UCSD-AML1 (cell line): ENCODE measurements at regions not wholly inside any gene's neighbourhood (a gene's known extent, or its start where the extent isn't known, plus 50 kb on each side); places are given as distances from the start of the nearest gene placed in this dataset.

Source experiments
- DNase-seq: peaks from one replicate; lab custom pipeline; 2025; ENCODE audit not compliant: unreplicated experiment; lab: John Stamatoyannopoulos, UW

DNA sequence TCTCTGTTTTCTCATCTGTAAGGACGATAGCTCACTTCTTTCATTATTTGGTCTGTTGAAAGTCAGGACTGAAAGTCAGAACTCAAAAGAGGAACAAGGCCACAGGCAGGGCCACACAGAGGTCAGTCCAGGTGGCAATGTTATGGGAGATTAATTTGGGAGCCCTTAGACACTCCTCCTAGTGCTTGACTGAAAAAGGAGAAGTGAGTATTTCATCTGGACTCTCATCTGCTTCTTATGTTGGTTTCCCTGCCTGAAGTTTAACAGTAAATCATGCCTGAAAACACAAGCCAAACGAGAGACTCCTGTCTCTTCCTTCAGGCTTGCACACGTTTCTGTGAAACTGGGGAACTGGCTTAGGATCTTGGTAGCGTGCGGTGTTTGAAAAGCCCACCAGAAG is 248.5 kb downstream of the BUB3 start:
- DNase-seq = no peak

DNA sequence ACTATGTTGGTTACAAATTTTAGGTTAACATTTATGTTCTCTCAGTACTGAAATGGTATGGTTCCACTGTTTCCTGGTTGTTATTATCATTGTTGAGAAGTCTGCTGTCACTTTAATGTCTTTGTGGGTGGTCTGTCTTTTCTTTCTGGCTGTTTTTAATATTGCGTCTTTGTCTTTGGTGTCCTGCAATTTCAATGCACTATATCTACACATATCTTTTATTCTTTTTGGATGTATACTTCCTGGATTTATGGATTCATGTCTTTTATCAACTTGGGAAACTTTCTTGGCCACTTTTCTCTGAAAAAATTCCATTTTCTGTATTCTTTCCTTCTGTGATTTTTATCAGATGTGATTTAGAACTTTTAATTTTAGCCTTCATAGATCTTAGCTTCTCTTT is 250.2 kb downstream of the BUB3 start:
- no peak for DNase-seq

DNA sequence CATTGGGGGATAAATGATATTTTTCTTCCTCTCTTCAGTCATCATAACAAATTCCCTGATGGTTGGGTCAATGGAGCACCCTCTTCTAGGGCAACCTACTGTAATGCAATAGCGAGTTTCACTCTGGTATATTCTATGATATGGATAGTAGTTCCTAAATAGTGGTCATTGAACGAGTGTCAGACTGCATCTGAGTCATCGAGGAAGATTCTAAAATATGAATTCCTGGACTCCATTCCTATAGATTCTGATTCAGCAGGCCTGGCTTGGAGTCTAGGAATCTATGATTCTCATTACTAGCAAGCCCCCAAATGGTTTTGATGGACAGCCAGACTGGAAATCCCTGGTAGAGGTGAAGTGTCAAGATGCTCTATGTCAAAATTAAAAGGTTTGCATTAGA is 254.5 kb downstream of the BUB3 start:
- DNase-seq = no peak

DNA sequence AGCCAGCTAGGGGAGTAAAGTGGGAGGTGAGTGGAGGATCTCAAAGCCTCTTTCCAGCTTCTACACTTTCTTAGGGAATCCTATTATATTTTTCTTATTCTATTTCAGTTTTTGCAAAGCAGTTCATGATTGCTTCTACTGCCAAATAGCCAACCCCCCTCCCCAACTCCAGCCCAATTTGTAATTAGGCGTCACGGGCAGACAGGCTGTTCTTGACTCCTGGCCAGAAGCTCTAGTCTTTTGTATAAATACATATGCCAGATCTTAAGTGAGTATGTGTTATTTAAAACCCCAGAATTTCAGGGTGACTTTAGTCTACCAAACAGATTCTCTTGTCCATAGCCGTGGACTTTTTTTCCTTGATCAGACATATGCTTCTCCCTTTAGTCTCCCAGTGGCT is 255.2 kb downstream of the BUB3 start:
- DNase-seq = no peak

DNA sequence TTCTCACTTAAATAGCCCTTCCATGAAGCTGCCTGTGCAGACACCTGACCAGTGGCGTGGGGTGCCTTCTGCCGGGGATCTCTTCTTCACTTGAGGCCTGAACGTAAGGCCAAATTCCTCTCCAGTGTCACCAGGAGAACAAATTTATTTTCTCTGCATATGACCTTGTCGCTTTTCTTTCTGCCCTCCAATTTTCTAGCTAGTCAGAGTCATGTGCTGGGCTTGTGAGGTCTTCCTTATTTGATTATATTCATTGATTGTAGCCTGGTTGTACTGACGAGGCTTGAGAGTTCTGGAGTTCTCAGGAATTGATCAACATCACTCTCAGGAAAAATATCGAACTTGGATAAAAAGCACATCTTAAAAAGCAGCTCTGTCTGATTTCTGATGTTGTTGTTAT is 255.7 kb downstream of the BUB3 start:
- no peak for DNase-seq

DNA sequence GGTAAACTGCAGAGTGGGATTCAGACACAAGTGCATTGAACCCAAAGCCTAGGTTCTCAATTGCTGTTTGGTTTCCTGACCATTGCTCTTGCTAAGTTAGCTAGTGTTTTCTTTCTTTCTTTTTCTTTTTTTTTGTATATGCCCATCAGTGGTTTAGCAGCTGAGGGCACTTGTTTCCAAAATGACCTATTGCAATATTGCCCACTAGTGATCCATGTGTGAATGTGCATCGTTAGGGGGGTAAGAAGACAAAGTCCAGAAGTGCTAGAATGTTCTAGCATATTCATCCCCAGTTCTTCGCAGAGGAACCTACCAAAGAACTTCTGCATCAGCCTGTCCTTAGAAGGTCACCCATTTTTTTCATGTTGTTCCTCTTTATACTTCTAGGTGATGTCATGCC is 252.8 kb upstream of the GPR26 start:
- DNase-seq = no peak

DNA sequence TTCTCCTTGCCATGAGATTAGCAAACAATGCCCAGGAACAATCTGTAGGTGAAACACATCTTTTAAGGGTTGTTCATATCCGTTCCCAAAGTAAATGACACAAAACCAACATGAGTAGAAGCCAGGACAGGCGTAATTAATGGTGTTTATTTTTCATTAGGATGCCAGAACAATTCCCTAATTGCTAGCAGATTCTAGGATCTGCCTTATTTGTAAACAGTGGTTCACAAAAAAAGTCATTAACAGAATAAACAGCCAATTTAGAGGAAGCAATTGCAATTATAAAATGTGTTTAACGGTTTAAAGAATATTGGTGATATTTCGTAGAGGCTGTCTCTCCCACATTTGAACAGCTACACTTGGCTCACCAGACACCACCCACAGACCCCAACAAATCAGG is 250.6 kb upstream of the GPR26 start:
- DNase-seq = no peak

DNA sequence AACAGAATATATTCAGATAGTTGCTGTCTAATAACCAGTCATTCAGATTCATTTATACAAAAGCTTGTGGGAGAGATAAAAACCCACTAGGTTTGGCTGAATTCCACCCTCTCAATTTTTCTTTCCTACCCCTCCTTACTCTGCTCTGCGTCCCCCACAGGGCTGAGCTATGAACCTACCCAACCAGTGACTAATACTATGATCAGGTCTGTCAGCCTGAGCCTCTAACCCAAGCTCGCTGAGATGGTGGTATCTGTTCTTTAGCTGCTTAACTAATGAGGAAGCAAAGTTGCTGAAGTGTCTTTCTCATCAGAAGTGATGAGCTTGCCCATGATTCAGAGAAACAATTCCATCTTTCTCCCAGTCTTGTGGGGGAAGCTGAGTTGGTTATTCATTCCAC is 248.7 kb upstream of the GPR26 start:
- DNase-seq = no peak

DNA sequence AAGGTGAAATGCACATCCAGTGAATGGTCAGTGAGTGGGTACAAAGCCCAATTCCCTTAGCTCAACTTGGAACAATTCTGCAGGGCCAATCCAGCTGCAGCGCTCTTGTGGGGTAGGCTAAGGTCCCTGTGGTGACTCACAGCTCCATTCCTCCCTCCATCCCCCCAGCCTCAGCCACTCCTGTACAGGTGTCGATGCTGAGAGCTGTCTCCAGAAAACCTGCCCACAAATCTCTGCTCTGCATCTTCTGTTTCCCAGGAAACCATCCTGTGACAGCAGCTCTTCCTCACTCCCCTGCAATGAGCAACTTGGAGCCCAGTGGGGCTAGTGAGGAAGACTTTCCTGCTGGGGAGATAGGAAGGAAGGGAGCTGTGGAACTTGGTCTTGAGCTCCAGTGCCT is 244.7 kb upstream of the GPR26 start:
- no peak for DNase-seq

DNA sequence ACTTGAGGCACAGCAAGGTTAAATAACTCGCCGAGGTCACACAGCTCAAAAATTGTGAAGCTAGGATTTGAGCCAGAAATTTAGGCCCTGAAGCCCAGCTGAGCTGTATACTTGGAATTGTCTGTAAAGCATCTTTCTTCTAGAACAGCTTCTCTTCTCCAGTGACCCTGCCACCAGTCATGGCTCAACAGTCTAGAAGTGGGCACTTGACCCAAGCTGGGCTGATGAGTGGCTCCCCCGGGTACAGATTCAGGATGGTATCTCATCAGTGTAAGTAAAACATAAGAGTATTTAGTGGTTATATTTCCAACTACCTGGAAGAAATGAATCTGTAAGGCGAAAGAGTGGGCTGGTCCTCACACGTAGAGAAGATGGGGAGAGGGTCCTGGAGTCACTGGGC is 243.9 kb upstream of the GPR26 start:
- DNase-seq = no peak

DNA sequence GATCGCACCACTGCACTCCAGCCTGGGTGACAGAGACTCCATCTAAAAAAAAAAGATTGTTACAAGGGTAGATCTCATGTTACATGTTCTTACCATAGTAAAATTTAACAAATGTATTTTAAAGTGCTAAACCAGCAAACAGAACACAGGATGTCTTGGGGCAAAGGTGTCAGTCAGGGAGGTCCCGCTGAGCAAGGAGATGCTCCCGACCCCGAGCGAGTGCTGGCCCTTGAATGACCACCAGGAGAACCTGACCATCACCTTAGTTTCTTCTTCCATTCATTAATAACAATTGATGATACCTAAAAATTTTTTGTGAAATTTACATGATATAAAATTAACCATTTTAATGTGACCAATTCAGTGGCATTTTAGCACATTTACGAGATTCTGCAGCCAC is 241.6 kb upstream of the GPR26 start:
- no peak for DNase-seq

DNA sequence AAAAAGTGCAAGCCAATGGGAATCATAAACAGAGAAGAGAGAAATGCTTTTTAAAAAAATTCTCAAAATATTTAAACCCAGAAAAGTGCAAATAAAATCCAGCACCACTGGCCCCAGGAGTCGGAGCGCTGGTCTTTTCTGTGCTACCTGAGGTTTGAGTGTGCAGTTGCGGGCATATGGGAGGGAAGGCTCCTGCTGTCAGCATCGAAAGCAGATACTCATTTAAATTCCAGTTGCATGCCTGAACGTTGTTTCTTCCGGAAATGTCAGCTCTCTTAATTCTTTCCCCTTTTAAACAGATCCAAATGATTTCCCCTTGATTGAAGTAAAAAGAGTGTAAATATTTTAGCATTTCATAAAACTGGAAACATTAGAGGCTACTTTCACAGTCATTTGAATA is 240.5 kb upstream of the GPR26 start:
- no peak for DNase-seq

DNA sequence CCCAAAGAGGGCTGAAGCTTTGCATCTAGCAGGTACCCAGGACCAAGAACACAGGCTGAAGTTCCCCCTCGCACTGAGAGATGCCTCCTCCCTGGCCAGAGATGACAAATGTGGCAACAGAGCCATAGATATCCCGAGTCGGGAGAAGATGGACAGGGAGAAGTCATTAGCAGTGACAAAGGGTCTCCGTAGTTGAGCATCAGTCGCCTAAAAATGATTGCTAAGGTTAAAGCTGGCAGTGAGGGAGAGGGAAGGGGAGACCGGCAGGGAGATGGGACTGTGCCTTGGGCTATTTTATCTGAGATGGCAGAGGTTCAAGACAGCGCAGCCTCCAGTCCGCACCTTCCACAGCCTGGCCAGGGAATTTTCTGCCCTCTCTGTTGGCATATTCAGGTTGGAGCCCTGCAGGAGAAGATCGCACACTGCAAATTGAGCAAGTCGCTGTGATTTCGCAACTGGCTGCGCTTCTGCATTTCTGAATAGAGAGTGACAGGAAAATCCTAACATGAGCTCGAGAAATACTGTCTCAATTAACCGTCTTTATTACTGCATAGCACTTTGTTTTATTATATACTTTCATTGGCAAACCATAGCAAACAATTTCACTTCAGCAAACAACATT is 238.9 kb upstream of the GPR26 start:
- no peak for DNase-seq

DNA sequence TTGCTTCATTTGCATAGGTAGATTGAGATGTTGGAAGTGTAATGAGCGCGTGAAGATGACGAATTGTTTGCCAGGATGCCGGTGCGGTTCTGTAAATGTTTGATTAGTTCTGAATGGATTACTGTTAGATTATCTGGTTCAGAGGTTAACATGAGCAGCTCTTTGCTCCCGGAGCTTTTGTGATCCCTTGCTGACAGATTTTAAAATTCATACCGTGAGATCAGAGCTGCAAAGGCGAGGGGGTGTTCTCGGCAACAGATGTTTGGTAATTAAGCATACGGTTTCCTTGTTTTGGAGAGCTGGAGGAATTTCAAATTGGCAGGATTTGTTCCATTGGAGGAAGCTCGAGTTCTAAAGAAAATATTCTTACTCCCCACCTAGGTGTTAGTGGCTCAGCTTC is 237.8 kb upstream of the GPR26 start:
- no peak for DNase-seq

DNA sequence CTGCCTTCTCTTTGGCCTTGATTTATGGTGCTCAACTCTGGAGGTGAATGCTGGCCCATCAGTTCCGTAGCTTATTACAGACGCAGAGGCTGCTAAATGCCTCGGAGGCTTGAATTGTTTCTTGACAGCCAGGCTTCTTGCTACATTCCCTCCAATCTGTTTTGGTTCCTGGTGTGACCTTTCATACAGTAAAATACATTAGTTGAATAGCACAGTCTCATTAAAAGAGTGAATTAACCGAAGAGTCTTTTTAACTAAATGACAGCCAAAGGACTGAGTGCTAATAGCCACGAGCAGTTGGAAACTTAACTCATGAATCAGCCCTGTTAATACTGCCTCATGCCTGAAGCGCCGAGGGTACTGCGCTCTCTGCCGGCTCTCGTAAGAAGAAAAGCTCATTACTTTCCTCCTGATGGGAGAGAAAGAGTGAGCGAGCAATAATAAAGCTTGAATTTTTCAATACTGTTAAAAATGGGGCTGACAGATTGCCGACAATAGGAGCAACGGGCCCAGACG is 236.4 kb upstream of the GPR26 start:
- DNase-seq = no peak

DNA sequence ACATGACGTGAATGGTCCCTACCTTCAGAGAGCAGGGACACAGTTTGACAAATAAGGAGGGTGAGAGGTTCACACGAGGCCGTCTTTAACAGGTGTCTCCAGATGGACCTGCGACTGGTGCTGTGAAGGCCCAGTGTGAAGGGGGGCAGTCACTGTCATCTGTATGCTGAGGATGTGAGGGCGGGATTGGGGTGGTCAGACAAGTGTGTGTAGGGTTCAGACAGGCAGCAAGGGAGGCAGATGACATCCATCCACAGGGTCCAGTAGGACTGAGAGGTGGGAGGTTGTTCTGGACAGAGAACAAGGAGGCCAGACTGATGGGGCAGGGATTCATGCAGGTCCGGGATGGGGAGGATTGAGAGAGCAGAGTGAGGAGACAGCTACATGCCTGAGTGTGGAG is 232.6 kb upstream of the GPR26 start:
- DNase-seq = no peak

DNA sequence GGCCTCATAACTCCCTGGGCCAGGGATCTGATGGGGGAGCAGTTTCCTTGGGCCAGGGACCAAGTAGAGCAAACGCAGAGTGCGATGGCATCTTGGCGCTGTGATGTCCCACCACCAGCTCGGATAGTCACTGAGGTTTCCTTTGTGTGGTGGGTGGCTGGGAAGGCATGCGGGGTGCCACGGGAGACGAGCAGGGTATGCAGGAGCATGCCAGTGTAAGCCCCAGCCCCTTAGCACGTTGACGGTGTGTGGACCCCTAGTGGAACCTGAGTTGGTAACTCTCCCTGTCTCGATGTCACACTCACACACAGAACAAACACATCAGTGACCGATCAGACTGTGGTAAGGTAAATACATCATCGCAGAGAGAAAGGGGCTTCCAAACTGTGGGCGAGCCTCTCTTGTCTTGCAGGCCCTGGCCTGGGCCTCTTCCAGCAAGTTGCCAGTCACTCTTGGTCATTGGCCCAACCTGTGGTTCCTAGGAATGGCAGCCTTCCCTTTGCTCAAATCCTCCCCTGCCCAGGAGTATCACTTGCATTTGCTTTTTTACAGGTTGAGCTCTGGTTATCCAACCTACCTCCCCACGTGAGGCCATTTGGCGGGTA is 231.6 kb upstream of the GPR26 start:
- no peak for DNase-seq

DNA sequence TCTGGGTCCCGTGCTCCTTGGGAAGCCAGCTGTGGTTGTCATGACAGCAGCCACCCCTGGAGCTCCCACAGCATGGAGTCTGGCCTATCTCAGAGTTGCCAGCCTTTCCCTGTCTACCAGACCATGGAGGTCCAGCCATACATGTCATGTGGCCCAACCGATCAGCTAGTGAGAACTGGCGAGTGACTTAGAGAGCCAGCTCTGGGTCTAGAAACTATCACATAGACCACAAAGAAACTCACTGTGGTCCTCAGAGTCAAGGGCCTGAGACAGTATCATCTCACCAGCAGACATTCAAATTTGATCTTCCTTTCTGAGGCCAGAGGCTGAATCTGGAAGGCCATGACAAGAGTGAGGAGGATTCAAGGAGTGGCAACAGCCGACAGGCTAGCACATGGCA is 223.3 kb upstream of the GPR26 start:
- no peak for DNase-seq

DNA sequence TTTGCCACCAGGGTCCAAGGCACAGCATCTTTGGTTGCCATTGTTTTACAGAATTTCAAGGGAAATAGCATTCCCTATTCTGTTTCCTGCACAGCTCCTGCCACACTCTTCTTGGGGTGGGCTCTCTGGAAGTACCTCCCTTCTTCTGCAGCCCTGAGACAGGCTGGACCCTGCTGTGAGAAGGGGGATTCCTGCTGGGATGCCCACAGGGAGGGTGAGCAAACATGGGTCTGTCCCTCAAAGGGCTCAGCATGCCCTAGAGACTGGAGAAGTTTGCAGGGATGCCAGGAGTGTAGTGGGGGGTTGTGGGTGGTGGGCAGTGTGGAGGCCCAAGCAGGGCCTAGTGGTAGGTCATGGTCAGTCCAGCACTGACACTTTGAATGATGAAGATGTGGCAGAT is 222.2 kb upstream of the GPR26 start:
- DNase-seq = no peak

DNA sequence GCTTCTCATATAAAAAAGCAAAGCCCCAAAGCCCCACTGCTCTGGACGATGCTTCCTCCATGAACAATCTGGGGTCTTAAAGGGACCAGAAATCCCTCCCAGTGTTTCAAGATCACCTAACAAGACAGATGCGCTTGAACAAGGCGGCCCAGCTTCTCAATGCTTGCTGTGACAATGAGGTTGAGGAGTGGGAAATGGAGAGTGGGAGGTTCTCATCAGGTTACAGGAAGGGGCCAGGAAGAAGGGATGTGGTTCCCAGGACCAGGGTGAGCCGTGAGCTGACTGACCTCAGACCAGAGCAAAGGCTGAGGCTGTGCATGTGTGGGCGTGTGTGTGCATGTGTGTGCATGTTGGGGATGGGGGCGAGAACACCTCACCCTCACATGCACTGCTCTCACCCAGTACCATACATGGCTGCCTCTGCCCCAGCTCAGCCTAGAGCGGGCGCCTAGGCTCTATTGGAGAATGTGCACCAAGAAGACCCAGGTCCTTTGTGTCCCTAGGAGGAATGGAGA is 220.8 kb upstream of the GPR26 start:
- no peak for DNase-seq

DNA sequence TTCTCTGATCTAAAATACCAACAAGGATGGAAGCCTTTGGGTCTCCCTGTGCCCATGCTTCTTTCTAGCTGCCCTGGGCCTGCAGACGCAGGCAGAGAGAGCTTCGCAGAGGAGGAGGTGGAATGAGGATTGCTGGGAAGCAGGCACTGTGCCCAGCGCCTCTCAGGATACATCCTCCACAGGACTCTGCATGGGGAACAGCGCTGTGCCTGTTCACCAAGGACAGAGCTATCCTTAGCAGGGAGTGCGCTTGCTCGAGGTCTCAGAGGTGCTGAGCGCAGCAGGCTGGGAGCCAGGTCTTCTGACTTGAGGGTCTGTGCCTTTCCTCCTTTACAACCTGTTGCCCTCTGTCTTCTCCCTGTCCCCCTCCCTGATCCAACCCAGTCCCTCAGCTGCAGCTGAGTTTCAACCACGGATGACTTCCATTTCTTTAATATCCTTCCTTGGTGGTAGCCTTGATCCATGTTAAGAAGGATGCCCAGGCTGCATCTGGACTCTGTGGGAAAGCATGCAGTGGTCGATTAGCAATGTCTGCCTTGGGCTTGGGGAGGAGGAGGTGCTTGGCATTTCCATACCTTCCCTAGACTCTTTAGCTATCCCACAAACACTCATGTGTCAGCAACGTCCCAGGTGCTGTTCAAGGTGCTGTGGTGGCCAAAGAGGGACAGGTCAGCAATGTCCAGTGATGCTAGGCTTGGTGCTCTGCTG is 219.6 kb upstream of the GPR26 start:
- no peak for DNase-seq

DNA sequence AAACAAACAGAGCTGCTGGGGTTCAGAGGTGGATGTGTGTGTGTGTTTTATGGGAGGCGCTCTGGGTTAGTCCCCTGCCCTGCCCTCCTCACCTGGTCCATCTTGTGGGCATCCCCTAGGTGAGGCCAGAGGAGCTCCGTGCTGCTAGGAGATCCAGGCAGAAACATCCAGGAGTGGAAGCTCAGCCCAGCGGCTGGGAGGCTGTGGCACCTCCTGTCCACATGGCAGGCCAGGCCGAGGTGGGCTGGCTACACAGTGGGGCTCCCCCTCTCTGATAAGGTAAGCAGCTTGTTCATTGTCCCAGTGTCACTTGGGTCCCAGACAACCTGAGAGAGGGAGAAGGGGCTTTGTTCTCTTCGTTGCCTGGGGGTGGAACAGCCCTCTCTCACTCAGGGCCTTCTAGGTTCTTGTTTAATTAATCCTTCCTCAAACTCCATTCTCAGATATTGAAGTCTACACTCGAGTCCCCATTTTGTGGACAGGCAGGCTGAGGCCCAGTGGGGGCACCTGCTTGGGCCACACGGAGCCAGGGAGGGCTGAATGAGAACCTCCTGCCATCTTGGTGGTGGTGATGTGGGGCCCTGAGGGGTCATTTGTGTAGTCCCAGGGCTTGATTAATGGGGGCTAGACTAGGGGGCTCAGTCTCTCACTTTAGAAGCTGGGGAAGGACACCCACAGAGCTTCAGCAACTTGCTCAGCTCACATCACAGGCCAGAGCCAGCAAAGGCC is 216.8 kb upstream of the GPR26 start:
- no peak for DNase-seq
